ENCODE measurements at regions not wholly inside any gene's neighbourhood (a gene's known extent, or its start where the extent isn't known, plus 50 kb on each side); places are given as distances from the start of the nearest gene placed in this dataset.
"Not testable (repeated sequence)": the region's sequence is repeated elsewhere in the genome, so short reads cannot be mapped to it uniquely, and the experiment has no call there.

GRCh38 chr21:28299946-28300345 is 692.7 kb downstream of the LTN1 start:
- DNase-seq (ENCODE audit: low read depth), result no peak

- DNase-seq (ENCODE audit: low read depth), result peak; percentile 5
These were observed 694.4 kb downstream of the LTN1 start for GRCh38 chr21:28298251-28298672.

- DNase-seq (ENCODE audit: low read depth), result peak; percentile 17
These were observed 698.6 kb downstream of the LTN1 start for GRCh38 chr21:28294051-28294450.

GRCh38 chr21:28283641-28284490 is 708.8 kb downstream of the LTN1 start:
- DNase-seq (ENCODE audit: low read depth), result no peak

- no peak for DNase-seq (ENCODE audit: low read depth)
These were observed 709.8 kb downstream of the LTN1 start for GRCh38 chr21:28282833-28283232.

- not testable (repeated sequence) for DNase-seq (ENCODE audit: low read depth)
These were observed 711.3 kb downstream of the LTN1 start for GRCh38 chr21:28281357-28281756.

- no peak for DNase-seq (ENCODE audit: low read depth)
These were observed 712.1 kb downstream of the LTN1 start for GRCh38 chr21:28280611-28281010.

GRCh38 chr21:28277324-28277723 is 715.4 kb downstream of the LTN1 start:
- DNase-seq (ENCODE audit: low read depth), result no peak

GRCh38 chr21:28272272-28272992 is 720.2 kb downstream of the LTN1 start:
- peak; percentile 16 for DNase-seq (ENCODE audit: low read depth)

GRCh38 chr21:28269173-28269572 is 723.5 kb downstream of the LTN1 start:
- DNase-seq (ENCODE audit: low read depth), result no peak

- DNase-seq (ENCODE audit: low read depth), result no peak
These were observed 724.0 kb downstream of the LTN1 start for GRCh38 chr21:28268685-28269084.

GRCh38 chr21:28267449-28267848 is 725.2 kb downstream of the LTN1 start:
- DNase-seq (ENCODE audit: low read depth), result no peak

GRCh38 chr21:28266061-28266460 is 726.6 kb downstream of the LTN1 start:
- no peak for DNase-seq (ENCODE audit: low read depth)

- no peak for DNase-seq (ENCODE audit: low read depth)
These were observed 728.7 kb downstream of the LTN1 start for GRCh38 chr21:28263974-28264373.

- no peak for DNase-seq (ENCODE audit: low read depth)
These were observed 731.4 kb downstream of the LTN1 start for GRCh38 chr21:28261298-28261697.

GRCh38 chr21:28257276-28257675 is 735.4 kb downstream of the LTN1 start:
- DNase-seq (ENCODE audit: low read depth), result no peak

- DNase-seq (ENCODE audit: low read depth), result no peak
These were observed 735.8 kb downstream of the LTN1 start for GRCh38 chr21:28256837-28257236.

- no peak for DNase-seq (ENCODE audit: low read depth)
These were observed 736.3 kb downstream of the LTN1 start for GRCh38 chr21:28256420-28256831.

- DNase-seq (ENCODE audit: low read depth), result no peak
These were observed 738.7 kb downstream of the LTN1 start for GRCh38 chr21:28253961-28254360.

- peak; percentile 7 for DNase-seq (ENCODE audit: low read depth)
These were observed 739.3 kb downstream of the LTN1 start for GRCh38 chr21:28253338-28253737.

- DNase-seq (ENCODE audit: low read depth), result no peak
These were observed 739.7 kb downstream of the LTN1 start for GRCh38 chr21:28252928-28253327.

- no peak for DNase-seq (ENCODE audit: low read depth)
These were observed 741.7 kb downstream of the LTN1 start for GRCh38 chr21:28250946-28251345.
